ENCODE measurements at regions not wholly inside any gene's neighbourhood (a gene's known extent, or its start where the extent isn't known, plus 50 kb on each side); places are given as distances from the start of the nearest gene placed in this dataset.

GRCh38 chr7:149377386-149377785, 83.5 kb downstream of the ZNF777 start:
- Histone ChIP-seq H3K27ac (no peak overlapping the region), H3K36me3 (no peaks in the 10 kb centered on the region), H3K4me3 (no peak overlapping the region), H3K9me3 (ENCODE audit: low read depth) (no peaks in the 10 kb centered on the region), H3K27me3 (no peaks in the 10 kb centered on the region), H3K4me1 (ENCODE audit: low read depth) (no peaks in the 10 kb centered on the region)
- no peak for TF ChIP-seq CTCF (IDR thresholded peaks at IDR 0.05; ENCODE audit: low read depth, low read length)
- no peak for DNase-seq (ENCODE audit: low read depth in 1 of 2, low spot score in 1 of 2)

- DNase-seq (ENCODE audit: low read depth in 1 of 2, low spot score in 1 of 2) = no peak
- no peaks in the 10 kb centered on the region for H3K27me3 ChIP-seq
- no peak for TF ChIP-seq CTCF (IDR thresholded peaks at IDR 0.05; ENCODE audit: low read depth, low read length)
Measured at GRCh38 chr7:149379625-149380024, 81.2 kb downstream of the ZNF777 start.

GRCh38 chr7:149381245-149381644, 79.6 kb downstream of the ZNF777 start:
- no peaks in the 10 kb centered on the region for H3K9me3 ChIP-seq (ENCODE audit: low read depth)
- no peaks in the 10 kb centered on the region for H3K27me3 ChIP-seq
- H3K36me3 ChIP-seq = no peaks in the 10 kb centered on the region
- no peak for DNase-seq (ENCODE audit: low read depth in 1 of 2, low spot score in 1 of 2)
- no peak overlapping the region for H3K4me3 ChIP-seq
- no peaks in the 10 kb centered on the region for H3K4me1 ChIP-seq (ENCODE audit: low read depth)
- no peak overlapping the region for H3K27ac ChIP-seq
- no peak for TF ChIP-seq CTCF (IDR thresholded peaks at IDR 0.05; ENCODE audit: low read depth, low read length)

More at GRCh38 chr7:149379625-149380024, 81.2 kb downstream of the ZNF777 start:
- no peaks in the 10 kb centered on the region for H3K36me3 ChIP-seq
- H3K4me1 ChIP-seq (ENCODE audit: low read depth) = no peaks in the 10 kb centered on the region
- H3K9me3 ChIP-seq (ENCODE audit: low read depth) = no peaks in the 10 kb centered on the region
- no peak overlapping the region for H3K4me3 ChIP-seq
- no peak overlapping the region for H3K27ac ChIP-seq
